Astrocyte (in vitro differentiated cells and primary cell): ENCODE measurements at regions not wholly inside any gene's neighbourhood (a gene's known extent, or its start where the extent isn't known, plus 50 kb on each side); places are given as distances from the start of the nearest gene placed in this dataset.
"Not testable (repeated sequence)": the region's sequence is repeated elsewhere in the genome, so short reads cannot be mapped to it uniquely, and the experiment has no call there.

ENCODE experiments used
- DNase-seq: peaks from one replicate; pipeline ENCODE4 v3.0.0-alpha.2; 2010; ENCODE audit warnings: low read depth
- FAIRE-seq: peaks from 2 replicates; lab custom pipeline; 2011; peaks lifted over from hg19 to GRCh38; lab: Jason Lieb, UNC
- H2AFZ ChIP-seq: 2 replicates; pipeline ENCODE4 v1.6.0; 2012; ENCODE audit warnings: low read depth, low read length, inconsistent platforms
- H3K27ac ChIP-seq: 2 replicates; pipeline ENCODE4 v1.5.1; 2011; ENCODE audit warnings: low read depth, low read length, inconsistent platforms
- H3K27me3 ChIP-seq: 2 replicates; pipeline ENCODE4 v1.6.0; 2011; ENCODE audit warnings: low read length, inconsistent platforms; ENCODE audit not compliant: insufficient read depth
- H3K36me3 ChIP-seq: 2 replicates; pipeline ENCODE4 v1.5.1; 2011; ENCODE audit warnings: low read length, inconsistent platforms; ENCODE audit not compliant: insufficient read depth
- H3K4me1 ChIP-seq: 2 replicates; pipeline ENCODE4 v1.5.1; 2011; ENCODE audit warnings: low read length, inconsistent platforms; ENCODE audit not compliant: insufficient read depth
- H3K4me2 ChIP-seq: 2 replicates; pipeline ENCODE4 v1.6.0; 2012; ENCODE audit warnings: low read length, inconsistent platforms
- H3K4me3 ChIP-seq: 2 replicates; pipeline ENCODE4 v1.5.1; 2011; ENCODE audit warnings: low read depth, mild to moderate bottlenecking, low read length, inconsistent platforms; ENCODE audit not compliant: insufficient read depth
- H3K79me2 ChIP-seq: 2 replicates; pipeline ENCODE4 v1.6.0; 2012; ENCODE audit warnings: mild to moderate bottlenecking, low read length, inconsistent platforms; ENCODE audit not compliant: insufficient read depth
- H3K9ac ChIP-seq: 2 replicates; pipeline ENCODE4 v1.6.0; 2012; ENCODE audit warnings: mild to moderate bottlenecking, low read length, inconsistent platforms
- H3K9me3 ChIP-seq: 2 replicates; pipeline ENCODE4 v1.5.1; 2012; ENCODE audit warnings: low read depth, mild to moderate bottlenecking, low read length, inconsistent platforms; ENCODE audit not compliant: insufficient read depth
- H4K20me1 ChIP-seq: 2 replicates; pipeline ENCODE4 v1.6.0; 2012; ENCODE audit warnings: low read length, inconsistent platforms; ENCODE audit not compliant: insufficient read depth
- H3K27ac Mint-ChIP-seq: one replicate; pipeline ENCODE4 v1.8.0; 2021; ENCODE audit warnings: mild to moderate bottlenecking, mixed read lengths; ENCODE audit not compliant: unreplicated experiment
- H3K27me3 Mint-ChIP-seq: one replicate; pipeline ENCODE4 v1.8.0; 2021; ENCODE audit warnings: low read depth, mixed read lengths; ENCODE audit not compliant: unreplicated experiment
- H3K36me3 Mint-ChIP-seq: one replicate; pipeline ENCODE4 v1.8.0; 2021; ENCODE audit warnings: low read depth, mixed read lengths; ENCODE audit not compliant: unreplicated experiment
- H3K4me1 Mint-ChIP-seq: one replicate; pipeline ENCODE4 v1.8.0; 2021; ENCODE audit warnings: low read depth, mixed read lengths; ENCODE audit not compliant: unreplicated experiment
- H3K4me3 Mint-ChIP-seq: one replicate; pipeline ENCODE4 v1.8.0; 2021; ENCODE audit warnings: mild to moderate bottlenecking, moderate library complexity, mixed read lengths; ENCODE audit not compliant: unreplicated experiment
- H3K9me3 Mint-ChIP-seq: one replicate; pipeline ENCODE4 v1.8.0; 2021; ENCODE audit warnings: mild to moderate bottlenecking, mixed read lengths; ENCODE audit not compliant: unreplicated experiment
- CTCF ChIP-seq: IDR thresholded peaks from 2 replicates; pipeline ENCODE4 v1.5.1; 2011; ENCODE audit warnings: low read depth, mild to moderate bottlenecking, inconsistent platforms, low read length, moderate library complexity; ENCODE audit not compliant: insufficient read depth
- EZH2 ChIP-seq: IDR thresholded peaks from 2 replicates; pipeline ENCODE4 v1.6.1; 2012; ENCODE audit warnings: mild to moderate bottlenecking, low read length, inconsistent platforms; ENCODE audit not compliant: insufficient read depth

GRCh38 chr9:87371795-87372355, 125.8 kb upstream of the DAPK1 start:
- no peaks in the 10 kb centered on the region for H4K20me1 ChIP-seq
- Mint-ChIP-seq H3K36me3 (no peaks in the 10 kb centered on the region), H3K27ac (no peak overlapping the region), H3K27me3 (peaks cover 2% of the 10 kb centered on the region), H3K4me1 (peaks cover 15% of the 10 kb centered on the region), H3K9me3 (no peaks in the 10 kb centered on the region), H3K4me3 (no peak overlapping the region)
- H3K4me2 ChIP-seq: no peak overlapping the region
- H3K27me3 ChIP-seq: no peaks in the 10 kb centered on the region
- no peaks in the 10 kb centered on the region for H3K36me3 ChIP-seq
- TF ChIP-seq EZH2: no peak
- TF ChIP-seq CTCF: no peak
- H3K9ac ChIP-seq: no peak overlapping the region
- no peak overlapping the region for H3K4me3 ChIP-seq
- no peak for DNase-seq
- no peaks in the 10 kb centered on the region for H3K79me2 ChIP-seq
- H3K9me3 ChIP-seq: no peaks in the 10 kb centered on the region
- no peak overlapping the region for H2AFZ ChIP-seq
- FAIRE-seq: no peak
- no peak overlapping the region for H3K27ac ChIP-seq
- peaks cover 17% of the 10 kb centered on the region for H3K4me1 ChIP-seq

- H3K9me3 ChIP-seq: no peaks in the 10 kb centered on the region
- Mint-ChIP-seq H3K9me3 (no peaks in the 10 kb centered on the region), H3K36me3 (no peaks in the 10 kb centered on the region), H3K4me1 (peaks cover 15% of the 10 kb centered on the region), H3K4me3 (no peak overlapping the region), H3K27me3 (peaks cover 2% of the 10 kb centered on the region), H3K27ac (no peak overlapping the region)
- no peaks in the 10 kb centered on the region for H4K20me1 ChIP-seq
- no peak overlapping the region for H3K27ac ChIP-seq
- FAIRE-seq (no peak), DNase-seq (no peak)
- H3K4me1 ChIP-seq: peaks cover 17% of the 10 kb centered on the region
- no peak overlapping the region for H3K4me3 ChIP-seq
- no peaks in the 10 kb centered on the region for H3K36me3 ChIP-seq
- H3K79me2 ChIP-seq: no peaks in the 10 kb centered on the region
- H3K9ac ChIP-seq: no peak overlapping the region
- no peak overlapping the region for H2AFZ ChIP-seq
- H3K4me2 ChIP-seq: no peak overlapping the region
- no peaks in the 10 kb centered on the region for H3K27me3 ChIP-seq
- TF ChIP-seq EZH2 (no peak), CTCF (no peak)
These were observed 125.3 kb upstream of the DAPK1 start for GRCh38 chr9:87372356-87372851.

GRCh38 chr9:87374023-87374919, 123.4 kb upstream of the DAPK1 start:
- FAIRE-seq, H3K9me3 ChIP-seq, H3K9me3 Mint-ChIP-seq, H3K4me3 ChIP-seq, H3K79me2 ChIP-seq, H3K27ac ChIP-seq, H4K20me1 ChIP-seq, H3K27me3 ChIP-seq, H3K27me3 Mint-ChIP-seq, H3K4me3 Mint-ChIP-seq, H3K9ac ChIP-seq, H3K36me3 ChIP-seq, H3K36me3 Mint-ChIP-seq: not testable (repeated sequence)
- DNase-seq: peak; percentile 24
- Mint-ChIP-seq H3K4me1 (peaks cover 15% of the 10 kb centered on the region), H3K27ac (peak overlapping the region; percentile 50)
- peak overlapping the region; percentile 56 for H3K4me2 ChIP-seq
- H3K4me1 ChIP-seq: peaks cover 17% of the 10 kb centered on the region
- H2AFZ ChIP-seq: peak overlapping the region; percentile 28
